H1 (cell line): ENCODE measurements at regions not wholly inside any gene's neighbourhood (a gene's known extent, or its start where the extent isn't known, plus 50 kb on each side); places are given as distances from the start of the nearest gene placed in this dataset.
A peak's percentile ranks its signal among the peaks of the same experiment; 100 is the strongest.

Experiments
- CHD1 ChIP-seq: IDR thresholded peaks from 2 replicates; pipeline ENCODE4 v1.6.1; 2012; ENCODE audit warnings: low read depth, low read length, improper control_type of control experiment
- CHD2 ChIP-seq: IDR thresholded peaks from 2 replicates; pipeline ENCODE4 v1.6.1; 2012; ENCODE audit warnings: low read length, improper control_type of control experiment
- CHD7 ChIP-seq: fragments of 300-600 bp; sonication (generic); IDR thresholded peaks from 2 replicates; pipeline ENCODE4 v1.7.1; 2012; ENCODE audit warnings: low read length, moderate library complexity, mild to moderate bottlenecking, inconsistent platforms; ENCODE audit not compliant: insufficient replicate concordance
- CREB1 ChIP-seq: IDR thresholded peaks from 2 replicates; pipeline ENCODE4 v1.6.1; 2012; ENCODE audit warnings: inconsistent platforms
- KDM4A ChIP-seq: IDR thresholded peaks from one replicate; pipeline ENCODE4 v1.7.1; 2012; ENCODE audit warnings: low read depth, mild to moderate bottlenecking, moderate library complexity, low read length, inconsistent platforms; ENCODE audit not compliant: severe bottlenecking
- POLR2A ChIP-seq, 2 experiments: IDR thresholded peaks; 1 replicate in 1 of 2; 2 replicates in 1 of 2; pipeline ENCODE4 v1.6.1; 2011; ENCODE audit warnings: low read depth in 2 of 2, low read length in 2 of 2, mild to moderate bottlenecking in 2 of 2; ENCODE audit errors: control extremely low read depth in 1 of 2
- RBBP5 ChIP-seq: IDR thresholded peaks from 2 replicates; pipeline ENCODE4 v1.7.1; 2012; ENCODE audit warnings: low read depth, mild to moderate bottlenecking, inconsistent platforms, low read length, moderate library complexity, borderline replicate concordance
- RXRA ChIP-seq: IDR thresholded peaks from 2 replicates; pipeline ENCODE4 v1.6.1; 2011; ENCODE audit warnings: low read depth, mild to moderate bottlenecking, low read length, moderate library complexity; ENCODE audit not compliant: insufficient read depth
- SIN3A ChIP-seq, 2 experiments: IDR thresholded peaks in 1 of 2; conservative IDR thresholded peaks in 1 of 2; 2 replicates each; pipeline ENCODE4 v1.6.1; 2011 to 2012; ENCODE audit warnings: low read length in 2 of 2, improper control_type of control experiment in 1 of 2, low read depth in 1 of 2, mild to moderate bottlenecking in 1 of 2
- SIX5 ChIP-seq: IDR thresholded peaks from 2 replicates; pipeline ENCODE4 v1.6.1; 2011; ENCODE audit warnings: mild to moderate bottlenecking, low read depth, low read length
- TAF1 ChIP-seq: IDR thresholded peaks from 2 replicates; pipeline ENCODE4 v1.6.1; 2011; ENCODE audit warnings: mild to moderate bottlenecking, low read depth, low read length

GRCh38 chr14:76956316-76957090, 72.0 kb downstream of the IRF2BPL start (continued):
- TF ChIP-seq SIN3A (conservative IDR thresholded peaks at IDR 0.05 in 1 of 2, IDR thresholded peaks at IDR 0.05 in 1 of 2; ENCODE audit: low read depth in 1 of 2, low read length in 2 of 2) (peak; percentile 30 to 59; a peak in 1 of 4 replicates), CHD7 (no peak), RXRA (no peak), CHD2 (peak; percentile 24; the same call in 1 of the 2 replicates), CHD1 (no peak), SIX5 (no peak), TAF1 (peak; percentile 55), RBBP5 (peak; percentile 78), POLR2A (IDR thresholded peaks at IDR 0.05; ENCODE audit: control extremely low read depth in 1 of 2, low read depth in 2 of 2, low read length in 2 of 2) (peak in 1 of 2 experiments; percentile 25; a peak in 2 of 3 replicates), CREB1 (peak; percentile 23), KDM4A (no peak)
